Adrenal gland (tissue), 9 donors: ENCODE measurements at regions not wholly inside any gene's neighbourhood (a gene's known extent, or its start where the extent isn't known, plus 50 kb on each side); places are given as distances from the start of the nearest gene placed in this dataset.
A peak's percentile ranks its signal among the peaks of the same experiment; 100 is the strongest.

Source experiments
- DNase-seq, 7 donors: peaks; one replicate each; pipeline ENCODE4 v3.0.0-alpha.2; 2019 to 2020
- H3K27ac ChIP-seq, 5 donors: fragments of 200-600 bp; sonication (generic) in 4 of 5; 1 replicate in 3 of 5; 2 replicates in 2 of 5; pipeline versions ENCODE4 v1.5.1 to v1.8.0; 2016 to 2020; ENCODE audit warnings: mild to moderate bottlenecking in 1 of 5
- H3K27me3 ChIP-seq: fragments of 200-600 bp; 2 replicates; pipeline ENCODE4 v1.8.0; 2021
- H3K36me3 ChIP-seq, 2 donors: fragments of 200-600 bp; replicated peaks in 1 of 2; 1 replicate in 1 of 2; 2 replicates in 1 of 2; pipeline versions ENCODE4 v1.5.1 to v1.8.0; 2018 to 2022
- H3K4me1 ChIP-seq, 2 donors: fragments of 200-600 bp; replicated peaks in 1 of 2; 1 replicate in 1 of 2; 2 replicates in 1 of 2; pipeline versions ENCODE4 v1.5.1 to v1.8.0; 2018 to 2021
- H3K4me3 ChIP-seq, 4 donors: fragments of 200-600 bp; sonication (generic) in 3 of 4; one replicate each; pipeline ENCODE4 v1.5.1; 2016 to 2018
- H3K9me3 ChIP-seq, 3 donors: fragments of 200-600 bp; sonication (generic) in 1 of 3; replicated peaks in 1 of 3; 1 replicate in 2 of 3; 2 replicates in 1 of 3; pipeline versions ENCODE4 v1.5.1 to v1.8.0; 2016 to 2021
- POLR2A ChIP-seq, 2 donors: fragments of 450-650 bp; IDR thresholded peaks; one replicate each; pipeline ENCODE4 v1.6.1; 2017; ENCODE audit warnings: antibody characterized with exemption in 2 of 2, mild to moderate bottlenecking in 2 of 2, moderate library complexity in 1 of 2
- WGBS, 4 donors: extraction: QIAGEN DNeasy Blood & Tissue Kit in 2 of 4; methylation state at CpG; one replicate each; pipeline versions ENCODE4 v1.1.5 to v1.1.7; 2013 to 2017; 5-methylcytosine and 5-hydroxymethylcytosine counted together
- intact Hi-C, 2 donors: fragments of 100-400 bp; cut with DNase I; formaldehyde crosslinking; loops; one replicate each; pipeline versions ENCODE4 v1.14.1 to v1.15.0; 2022 to 2023
- TF ChIP-seq, protein P1 (sequence below), 6 experiments: fragments of 450-650 bp in 4 of 6; fragments of 200-600 bp in 2 of 6; sonication (generic) in 1 of 6; IDR thresholded peaks; 1 replicate in 5 of 6; 2 replicates in 1 of 6; pipeline versions ENCODE4 v1.5.1 to v1.8.0; 2016 to 2021; ENCODE audit warnings: antibody characterized with exemption in 6 of 6, mild to moderate bottlenecking in 2 of 6, moderate library complexity in 1 of 6
- donor health status: healthy with polysubstance abuse.
- donor health status: Bipolar disorder and iron deficiency.
- donor health status: DM: yes; HTN: yes; CAD: no.
- donor health status: DM: no; HTN: no; CAD: no.
- donor health status: DM: no; HTN: no; CAD: no.

DNA sequence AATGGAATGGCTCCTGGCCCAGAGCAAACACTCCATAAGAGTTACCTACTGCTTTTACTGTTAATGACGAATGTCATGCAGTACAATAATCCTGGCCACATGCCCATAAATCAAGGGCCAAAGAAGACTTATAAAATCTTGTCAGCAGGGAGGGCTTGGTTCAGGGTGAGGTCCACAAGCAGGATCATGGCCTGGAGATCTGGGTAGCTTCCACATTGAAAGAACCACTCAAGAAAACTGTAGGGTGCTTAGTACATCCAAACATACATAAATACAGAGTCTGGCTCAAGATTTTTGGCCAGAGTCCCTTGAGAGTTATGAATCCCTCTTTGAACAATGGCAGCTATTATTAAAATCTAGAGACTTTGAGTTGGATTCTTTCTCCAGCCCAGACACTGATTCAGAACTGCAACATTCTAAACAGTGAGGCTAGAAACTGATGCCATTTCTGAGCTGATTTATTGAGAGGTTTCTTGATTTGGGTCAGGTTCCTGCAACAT is 188.7 kb downstream of the CDC5L start:
- Histone ChIP-seq H3K9me3 (no peaks in the 10 kb centered on the region), H3K27ac (no peak overlapping the region), H3K27me3 (no peaks in the 10 kb centered on the region), H3K36me3 (no peaks in the 10 kb centered on the region), H3K4me3 (no peak overlapping the region), H3K4me1 (no peaks in the 10 kb centered on the region)
- intact Hi-C loops: no loop called here
- DNase-seq: peak in 1 of 7 donors; percentile 4
- TF ChIP-seq, protein P1, sequence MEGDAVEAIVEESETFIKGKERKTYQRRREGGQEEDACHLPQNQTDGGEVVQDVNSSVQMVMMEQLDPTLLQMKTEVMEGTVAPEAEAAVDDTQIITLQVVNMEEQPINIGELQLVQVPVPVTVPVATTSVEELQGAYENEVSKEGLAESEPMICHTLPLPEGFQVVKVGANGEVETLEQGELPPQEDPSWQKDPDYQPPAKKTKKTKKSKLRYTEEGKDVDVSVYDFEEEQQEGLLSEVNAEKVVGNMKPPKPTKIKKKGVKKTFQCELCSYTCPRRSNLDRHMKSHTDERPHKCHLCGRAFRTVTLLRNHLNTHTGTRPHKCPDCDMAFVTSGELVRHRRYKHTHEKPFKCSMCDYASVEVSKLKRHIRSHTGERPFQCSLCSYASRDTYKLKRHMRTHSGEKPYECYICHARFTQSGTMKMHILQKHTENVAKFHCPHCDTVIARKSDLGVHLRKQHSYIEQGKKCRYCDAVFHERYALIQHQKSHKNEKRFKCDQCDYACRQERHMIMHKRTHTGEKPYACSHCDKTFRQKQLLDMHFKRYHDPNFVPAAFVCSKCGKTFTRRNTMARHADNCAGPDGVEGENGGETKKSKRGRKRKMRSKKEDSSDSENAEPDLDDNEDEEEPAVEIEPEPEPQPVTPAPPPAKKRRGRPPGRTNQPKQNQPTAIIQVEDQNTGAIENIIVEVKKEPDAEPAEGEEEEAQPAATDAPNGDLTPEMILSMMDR (IDR thresholded peaks at IDR 0.05): no peak
- no peak for TF ChIP-seq POLR2A (IDR thresholded peaks at IDR 0.05)
- 47 to 64% (median 59%) methylated on average over 1 of the region's 1 CpG for WGBS, 4 donors

DNA sequence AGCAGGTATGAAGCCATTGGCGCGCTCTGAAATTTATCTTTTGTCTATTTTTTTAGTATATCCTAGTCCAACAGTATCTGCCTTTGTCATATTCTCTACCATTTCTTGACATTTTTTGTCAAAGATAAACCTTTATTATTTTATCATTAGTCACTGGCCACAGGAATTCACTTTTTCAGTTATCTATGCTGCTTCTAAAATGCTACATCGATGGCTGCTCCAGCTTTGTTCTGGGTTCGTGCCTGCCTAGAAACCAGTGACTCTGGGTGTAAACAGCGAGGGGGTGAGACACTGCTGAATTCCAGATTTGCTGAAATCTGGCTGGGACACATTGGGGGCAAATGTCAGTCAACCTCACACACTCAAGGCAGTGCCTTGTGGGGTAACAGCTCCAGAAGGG is 193.4 kb downstream of the CDC5L start:
- H3K36me3 ChIP-seq: no peaks in the 10 kb centered on the region
- 71 to 87% (median 80%) methylated on average over 5 of the region's 5 CpGs for WGBS, 4 donors
- no peak overlapping the region for H3K4me3 ChIP-seq
- H3K4me1 ChIP-seq: no peaks in the 10 kb centered on the region
- TF ChIP-seq, protein P1 (IDR thresholded peaks at IDR 0.05): no peak
- no peak for TF ChIP-seq POLR2A (IDR thresholded peaks at IDR 0.05)
- H3K27ac ChIP-seq: no peak overlapping the region
- peaks cover 0 to 5% (median 0%) of the 10 kb centered on the region in 3 donors for H3K9me3 ChIP-seq
- intact Hi-C loops: no loop called here
- no peaks in the 10 kb centered on the region for H3K27me3 ChIP-seq
- no peak for DNase-seq

DNA sequence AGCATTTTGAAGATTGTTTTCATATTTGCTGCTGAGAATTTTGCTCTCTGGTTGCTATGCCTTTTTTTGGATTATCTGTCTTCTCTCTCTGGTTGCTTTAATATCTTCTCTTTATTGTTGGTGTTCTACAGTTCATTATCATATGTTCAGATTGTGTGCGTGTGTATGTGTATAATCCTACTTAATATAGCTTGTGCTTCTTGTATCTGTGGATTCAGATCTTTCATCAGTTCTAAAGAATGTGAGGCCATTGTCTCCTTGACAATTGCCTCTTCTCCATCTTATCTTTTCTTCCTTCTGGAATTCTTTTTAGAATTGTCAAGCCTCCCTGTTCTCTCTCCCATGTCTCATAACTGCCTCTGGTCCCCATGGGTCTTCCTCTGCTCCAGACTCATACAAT is 195.4 kb downstream of the CDC5L start:
- Histone ChIP-seq H3K36me3 (no peaks in the 10 kb centered on the region), H3K27ac (no peak overlapping the region), H3K27me3 (no peaks in the 10 kb centered on the region), H3K9me3 (peaks cover 0 to 5% (median 0%) of the 10 kb centered on the region in 3 donors), H3K4me1 (no peaks in the 10 kb centered on the region), H3K4me3 (no peak overlapping the region)
- intact Hi-C loops: no loop called here
- DNase-seq: no peak
- 88 to 97% (median 93%) methylated on average over 1 of the region's 1 CpG for WGBS, 4 donors
- TF ChIP-seq POLR2A (IDR thresholded peaks at IDR 0.05): no peak

DNA sequence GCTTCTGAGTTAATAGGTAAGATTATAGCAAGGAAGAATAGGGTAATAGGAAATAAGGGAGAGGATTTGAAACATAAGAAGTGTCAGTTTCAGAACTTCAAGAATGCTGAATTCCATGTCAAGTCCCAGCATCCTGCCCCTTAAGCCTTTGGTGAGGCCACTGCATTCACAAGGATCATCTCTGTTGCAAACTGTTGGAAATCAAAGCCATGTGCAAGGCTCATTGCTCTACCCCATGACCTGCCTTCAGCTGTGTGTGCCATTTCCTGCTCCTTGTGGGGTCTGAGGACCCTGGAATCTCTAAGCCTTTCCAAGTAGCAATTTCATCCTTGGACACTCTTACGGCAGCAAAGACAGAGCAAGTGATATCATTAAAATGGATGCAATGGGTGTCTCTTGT is 203.0 kb downstream of the CDC5L start:
- no peak overlapping the region for H3K27ac ChIP-seq
- no peak overlapping the region for H3K4me3 ChIP-seq
- peak in 1 of 7 donors; percentile 2 for DNase-seq
- H3K27me3 ChIP-seq: no peaks in the 10 kb centered on the region
- WGBS, 4 donors: 91 to 100% (median 94%) methylated on average over 1 of the region's 1 CpG
- no peak for TF ChIP-seq POLR2A (IDR thresholded peaks at IDR 0.05)
- H3K36me3 ChIP-seq: no peaks in the 10 kb centered on the region
- no peaks in the 10 kb centered on the region for H3K9me3 ChIP-seq
- intact Hi-C loops: no loop called here
- no peaks in the 10 kb centered on the region for H3K4me1 ChIP-seq

DNA sequence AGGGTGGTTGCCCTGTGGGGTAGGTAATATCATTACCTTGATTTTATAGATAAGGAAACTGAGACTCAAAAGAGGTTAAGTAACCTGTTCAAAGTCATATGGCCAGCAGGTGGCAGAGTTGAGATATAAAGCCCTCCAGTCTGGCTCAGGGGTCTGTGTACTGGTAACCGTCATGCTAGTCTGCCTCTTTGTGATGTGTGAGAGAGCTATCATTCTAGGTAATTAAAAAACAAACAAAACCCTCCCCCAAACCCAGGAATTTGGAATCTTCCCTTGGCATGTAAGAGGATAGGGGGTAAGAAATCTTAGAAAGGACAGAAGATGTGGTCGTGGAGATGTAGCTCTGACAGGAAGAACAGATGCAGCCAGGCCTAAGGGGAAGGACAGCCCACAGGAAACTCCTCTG is 206.0 kb downstream of the CDC5L start:
- H3K9me3 ChIP-seq: no peaks in the 10 kb centered on the region
- WGBS, 4 donors: 24 to 34% (median 25%) methylated on average over 2 of the region's 2 CpGs

More for the DNA sequence above, 206.0 kb downstream of the CDC5L start:
- no peaks in the 10 kb centered on the region for H3K36me3 ChIP-seq
- DNase-seq: peak; percentile 19 to 71 (median 47)
- intact Hi-C loops: no loop called here
- no peak for TF ChIP-seq POLR2A (IDR thresholded peaks at IDR 0.05)
- TF ChIP-seq, protein P1 (IDR thresholded peaks at IDR 0.05): peak; percentile 18 to 57 (median 46)
- H3K4me3 ChIP-seq: no peak overlapping the region
- no peaks in the 10 kb centered on the region for H3K27me3 ChIP-seq
- no peak overlapping the region for H3K27ac ChIP-seq
- H3K4me1 ChIP-seq: no peaks in the 10 kb centered on the region
